ENCODE measurements at regions not wholly inside any gene's neighbourhood (a gene's known extent, or its start where the extent isn't known, plus 50 kb on each side); places are given as distances from the start of the nearest gene placed in this dataset.
A peak's percentile ranks its signal among the peaks of the same experiment; 100 is the strongest.
"Not testable (repeated sequence)": the region's sequence is repeated elsewhere in the genome, so short reads cannot be mapped to it uniquely, and the experiment has no call there.

DNA sequence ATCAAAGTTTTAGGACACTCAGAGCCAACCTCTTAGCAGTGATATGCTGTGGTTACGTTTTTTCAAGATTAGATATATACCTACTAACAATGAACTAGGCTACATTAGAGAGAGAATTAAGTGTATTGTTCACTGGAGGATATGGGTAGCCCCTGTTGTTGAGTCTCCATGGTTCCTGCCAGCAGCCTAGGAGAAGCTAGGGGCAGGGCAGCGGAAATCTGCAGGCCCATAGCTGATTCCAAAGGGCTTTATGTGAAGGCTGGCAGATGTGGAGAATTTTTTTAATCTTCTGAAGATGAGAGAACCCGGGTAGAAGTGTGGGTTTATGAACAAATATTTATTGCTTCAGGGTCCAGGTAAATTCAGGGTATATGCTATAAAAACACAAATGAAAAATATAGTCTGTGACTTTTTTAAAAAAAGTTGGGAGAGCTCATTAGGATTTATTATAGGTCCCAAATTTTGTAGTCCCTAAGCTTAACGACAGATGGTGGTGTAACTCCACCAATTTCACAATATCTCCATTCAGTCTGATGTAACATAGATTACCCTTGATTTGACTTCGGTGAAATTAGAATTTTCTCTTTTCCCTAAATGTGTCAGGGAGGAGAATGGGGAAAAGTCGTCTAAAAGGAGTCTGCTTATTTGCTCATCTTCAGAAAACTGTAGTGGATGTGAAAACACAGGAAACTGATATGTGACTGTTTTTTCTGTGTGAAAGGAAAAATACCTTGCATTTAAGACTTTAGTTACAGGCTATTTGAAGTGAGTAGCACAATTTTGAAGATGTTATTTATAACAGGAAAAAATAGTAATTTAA lies 163.0 kb upstream of the PPP1R3A start:
- H3K27me3 ChIP-seq: peaks cover 82% of the 10 kb centered on the region
- no peak overlapping the region for H3K4me2 ChIP-seq
- DNase-seq (ENCODE audit: low spot score): peak; percentile 47
- H3K27me3 Mint-ChIP-seq (ENCODE audit: insufficient read depth, low read depth): peaks cover 23% of the 10 kb centered on the region
- H3K9ac ChIP-seq: no peak overlapping the region
- peaks cover 10% of the 10 kb centered on the region for H3F3A ChIP-seq (ENCODE audit: low read depth)
- H4K20me1 ChIP-seq (ENCODE audit: low read depth): peaks cover 23% of the 10 kb centered on the region
- H3K4me3 ChIP-seq: peak overlapping the region; percentile 58
- peaks cover 23% of the 10 kb centered on the region for H3K4me1 Mint-ChIP-seq
- H3K4me1 ChIP-seq: peaks cover 10% of the 10 kb centered on the region
- H3K9me3 ChIP-seq (ENCODE audit: low read depth): no peaks in the 10 kb centered on the region
- no peaks in the 10 kb centered on the region for H3K79me2 ChIP-seq (ENCODE audit: low read depth)
- no peaks in the 10 kb centered on the region for H3K36me3 ChIP-seq
- TF ChIP-seq, protein P1, sequence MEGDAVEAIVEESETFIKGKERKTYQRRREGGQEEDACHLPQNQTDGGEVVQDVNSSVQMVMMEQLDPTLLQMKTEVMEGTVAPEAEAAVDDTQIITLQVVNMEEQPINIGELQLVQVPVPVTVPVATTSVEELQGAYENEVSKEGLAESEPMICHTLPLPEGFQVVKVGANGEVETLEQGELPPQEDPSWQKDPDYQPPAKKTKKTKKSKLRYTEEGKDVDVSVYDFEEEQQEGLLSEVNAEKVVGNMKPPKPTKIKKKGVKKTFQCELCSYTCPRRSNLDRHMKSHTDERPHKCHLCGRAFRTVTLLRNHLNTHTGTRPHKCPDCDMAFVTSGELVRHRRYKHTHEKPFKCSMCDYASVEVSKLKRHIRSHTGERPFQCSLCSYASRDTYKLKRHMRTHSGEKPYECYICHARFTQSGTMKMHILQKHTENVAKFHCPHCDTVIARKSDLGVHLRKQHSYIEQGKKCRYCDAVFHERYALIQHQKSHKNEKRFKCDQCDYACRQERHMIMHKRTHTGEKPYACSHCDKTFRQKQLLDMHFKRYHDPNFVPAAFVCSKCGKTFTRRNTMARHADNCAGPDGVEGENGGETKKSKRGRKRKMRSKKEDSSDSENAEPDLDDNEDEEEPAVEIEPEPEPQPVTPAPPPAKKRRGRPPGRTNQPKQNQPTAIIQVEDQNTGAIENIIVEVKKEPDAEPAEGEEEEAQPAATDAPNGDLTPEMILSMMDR (IDR thresholded peaks at IDR 0.05): peak; percentile 75
- no peak for TF ChIP-seq EZH2 (IDR thresholded peaks at IDR 0.05)
- no peak overlapping the region for H3K27ac Mint-ChIP-seq
- H2AFZ ChIP-seq (replicated peaks): no peak overlapping the region
- H3K36me3 Mint-ChIP-seq: no peaks in the 10 kb centered on the region
- peak overlapping the region; percentile 85 for H3K4me3 Mint-ChIP-seq
- H3K9me3 Mint-ChIP-seq: no peaks in the 10 kb centered on the region
- H3K27ac ChIP-seq: no peak overlapping the region

DNA sequence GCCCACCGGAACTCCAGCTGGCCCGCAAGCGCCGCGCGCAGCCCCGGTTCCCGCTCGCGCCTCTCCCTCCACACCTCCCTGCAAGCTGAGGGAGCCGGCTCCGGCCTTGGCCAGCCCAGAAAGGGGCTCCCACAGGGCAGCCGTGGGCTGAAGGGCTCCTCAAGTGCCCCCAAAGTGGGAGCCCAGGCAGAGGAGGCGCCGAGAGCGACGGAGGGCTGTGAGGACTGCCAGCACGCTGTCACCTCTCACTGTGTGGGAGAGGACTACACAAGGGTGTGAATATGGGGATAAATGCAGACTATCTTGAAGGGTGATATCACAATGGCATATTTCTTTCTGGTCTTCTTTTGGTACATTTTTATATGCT lies 158.3 kb upstream of the PPP1R3A start:
- H3K27ac ChIP-seq; H3K36me3 ChIP-seq; H3K27me3 Mint-ChIP-seq (ENCODE audit: insufficient read depth, low read depth); H3K36me3 Mint-ChIP-seq; H4K20me1 ChIP-seq (ENCODE audit: low read depth); DNase-seq (ENCODE audit: low spot score); H3K27ac Mint-ChIP-seq; H3F3A ChIP-seq (ENCODE audit: low read depth); H3K9ac ChIP-seq; H3K4me1 Mint-ChIP-seq; H3K9me3 Mint-ChIP-seq; H3K9me3 ChIP-seq (ENCODE audit: low read depth); H3K4me3 Mint-ChIP-seq; H3K4me3 ChIP-seq; H3K79me2 ChIP-seq (ENCODE audit: low read depth); H2AFZ ChIP-seq (replicated peaks); H3K4me2 ChIP-seq; H3K4me1 ChIP-seq: not testable (repeated sequence)
- peaks cover 35% of the 10 kb centered on the region for H3K27me3 ChIP-seq

DNA sequence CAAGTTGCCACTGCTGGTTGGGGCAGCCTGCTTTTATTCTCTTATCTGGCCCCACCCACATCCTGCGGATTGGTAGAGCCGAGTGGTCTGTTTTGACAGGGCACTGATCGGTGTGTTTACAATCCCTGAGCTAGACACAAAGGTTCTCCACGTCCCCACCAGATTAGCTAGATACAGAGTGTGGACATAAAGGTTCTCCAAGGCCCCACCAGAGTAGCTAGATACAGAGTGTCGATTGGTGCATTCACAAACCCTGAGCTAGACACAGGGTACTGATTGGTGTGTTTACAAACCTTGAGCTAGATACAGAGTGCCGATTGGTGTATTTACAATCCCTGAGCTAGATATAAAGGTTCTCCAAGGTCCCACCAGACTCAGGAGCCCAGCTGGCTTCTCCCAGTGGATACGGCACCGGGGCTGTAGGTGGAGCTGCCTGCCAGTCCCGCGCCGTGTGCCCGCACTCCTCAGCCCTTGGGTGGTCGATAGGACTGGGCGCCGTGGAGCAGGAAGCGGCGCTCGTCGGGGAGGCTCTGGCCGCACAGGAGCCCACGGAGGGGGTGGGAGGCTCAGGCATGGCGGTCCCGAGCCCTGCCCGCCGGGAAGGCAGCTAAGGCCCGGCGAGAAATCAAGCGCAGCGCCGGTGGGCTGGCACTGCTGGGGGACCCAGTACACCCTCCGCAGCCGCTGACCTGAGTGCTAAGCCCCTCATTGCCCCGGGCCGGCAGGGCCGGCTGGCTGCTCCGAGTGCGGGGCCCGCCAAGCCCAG lies 157.8 kb upstream of the PPP1R3A start:
- not testable (repeated sequence) for H3K27ac Mint-ChIP-seq; H3K79me2 ChIP-seq (ENCODE audit: low read depth); H3K4me1 ChIP-seq; H3K27ac ChIP-seq; H3K4me1 Mint-ChIP-seq; H3K9ac ChIP-seq; H3K9me3 Mint-ChIP-seq; H3F3A ChIP-seq (ENCODE audit: low read depth); H3K4me3 Mint-ChIP-seq; H3K36me3 Mint-ChIP-seq; H4K20me1 ChIP-seq (ENCODE audit: low read depth); H3K4me2 ChIP-seq; DNase-seq (ENCODE audit: low spot score); H3K9me3 ChIP-seq (ENCODE audit: low read depth); H3K36me3 ChIP-seq; H2AFZ ChIP-seq (replicated peaks); H3K4me3 ChIP-seq; H3K27me3 Mint-ChIP-seq (ENCODE audit: insufficient read depth, low read depth)
- H3K27me3 ChIP-seq: peaks cover 30% of the 10 kb centered on the region

DNA sequence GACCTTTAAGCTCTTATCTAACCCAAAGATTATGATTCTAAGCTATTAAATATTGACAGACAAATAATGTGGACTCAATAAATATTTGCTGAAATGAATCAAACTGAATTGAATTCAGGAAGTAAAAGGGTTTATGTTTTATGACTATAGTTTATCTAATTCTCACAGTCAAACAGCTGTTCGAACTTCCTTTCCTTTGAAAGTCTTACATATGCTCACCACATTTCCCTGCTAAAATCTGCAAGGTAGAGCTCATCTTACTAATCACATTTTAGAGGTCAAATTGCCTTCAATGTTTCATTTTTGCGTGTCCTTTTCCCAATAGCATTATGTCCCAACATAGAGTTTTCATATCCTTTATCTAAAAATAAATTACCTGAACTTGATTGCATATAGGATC lies 154.9 kb upstream of the PPP1R3A start:
- Mint-ChIP-seq H3K9me3 (no peaks in the 10 kb centered on the region), H3K27ac (no peak overlapping the region), H3K36me3 (no peaks in the 10 kb centered on the region), H3K27me3 (ENCODE audit: insufficient read depth, low read depth) (no peaks in the 10 kb centered on the region), H3K4me1 (no peaks in the 10 kb centered on the region), H3K4me3 (no peak overlapping the region)
- Histone ChIP-seq H3F3A (ENCODE audit: low read depth) (no peaks in the 10 kb centered on the region), H3K27me3 (peaks cover under 1% of the 10 kb centered on the region), H3K27ac (no peak overlapping the region), H3K4me2 (no peak overlapping the region), H4K20me1 (ENCODE audit: low read depth) (no peaks in the 10 kb centered on the region), H3K79me2 (ENCODE audit: low read depth) (no peaks in the 10 kb centered on the region), H3K4me3 (no peak overlapping the region), H3K9me3 (ENCODE audit: low read depth) (no peaks in the 10 kb centered on the region), H3K9ac (no peak overlapping the region), H3K36me3 (no peaks in the 10 kb centered on the region), H3K4me1 (no peaks in the 10 kb centered on the region), H2AFZ (replicated peaks) (no peak overlapping the region)
- TF ChIP-seq EZH2 (IDR thresholded peaks at IDR 0.05): no peak
- no peak for TF ChIP-seq EZH2phosphoT487 (IDR thresholded peaks at IDR 0.05)
- TF ChIP-seq, protein P1 (IDR thresholded peaks at IDR 0.05): no peak
- DNase-seq (ENCODE audit: low spot score): no peak

Data from neural progenitor cell (in vitro differentiated cells).